K562 (cell line): ENCODE measurements at regions not wholly inside any gene's neighbourhood (a gene's known extent, or its start where the extent isn't known, plus 50 kb on each side); places are given as distances from the start of the nearest gene placed in this dataset.

Source experiments
- ATAC-seq: fragments of 200-7000 bp; cut with Tn5 transposase; 3 replicates; pipeline ENCODE4 v1.9.1; 2020; ENCODE audit warnings: moderate library complexity
- BruUV-seq: library from RNA; stranded (reverse); fragments of 400-500 nt; replicated peaks from 2 replicates; lab custom pipeline; 2021; lab: Mats Ljungman, UMichigan
- CTCF ChIA-PET: fragments of 300-600 bp; formaldehyde crosslinking; extraction: SDS; loops from one replicate; lab custom pipeline; 2021; ENCODE audit warnings: low intra/inter-chr PET ratio; lab: Yijun Ruan, JAX
- POLR2A ChIA-PET: fragments of 300-600, 350-650 bp; sonication (Branson Sonifier 250); formaldehyde crosslinking; extraction: SDS; loops from one replicate; lab custom pipeline; 2021; ENCODE audit warnings: antibody characterized with exemption, inconsistent platforms; lab: Yijun Ruan, JAX
- DNase-seq, 4 experiments: peaks; one replicate each; pipeline versions ENCODE4 v3.0.0 to v3.0.0-alpha.2; 2011 to 2018; ENCODE audit warnings: low spot score in 3 of 4, mixed read lengths in 3 of 4; ENCODE audit errors: extremely low read depth in 1 of 4
- FAIRE-seq: peaks from 2 replicates; lab custom pipeline; 2011; peaks lifted over from hg19 to GRCh38; lab: Jason Lieb, UNC
- H2AFZ ChIP-seq: 2 replicates; pipeline ENCODE4 v1.6.0; 2011; ENCODE audit warnings: low read depth, low read length, control low read depth, inconsistent platforms
- H3K27ac ChIP-seq: fragments of 200-600 bp; 3 replicates; pipeline ENCODE4 v1.8.0; 2011; ENCODE audit warnings: low read depth, mild to moderate bottlenecking, control low read depth, inconsistent platforms, low read length, moderate library complexity, mixed read lengths; ENCODE audit errors: extremely low read depth
- H3K27me3 ChIP-seq, 2 experiments: fragments of 300-600 bp in 1 of 2; 2 replicates in 1 of 2; 3 replicates in 1 of 2; pipeline versions ENCODE4 v1.6.0 to v1.8.0; 2011; ENCODE audit warnings: inconsistent platforms in 2 of 2, low read length in 2 of 2, mild to moderate bottlenecking in 1 of 2, mixed read lengths in 1 of 2, moderate library complexity in 1 of 2; ENCODE audit not compliant: control insufficient read depth in 2 of 2, insufficient read depth in 2 of 2
- H3K36me3 ChIP-seq: fragments of 300-600 bp; 3 replicates; pipeline ENCODE4 v1.8.0; 2011; ENCODE audit warnings: mild to moderate bottlenecking, low read length, inconsistent platforms; ENCODE audit not compliant: control insufficient read depth, insufficient read depth
- H3K4me1 ChIP-seq, 2 experiments: fragments of 200-600 bp in 1 of 2; replicated peaks in 1 of 2; 2 replicates in 1 of 2; 3 replicates in 1 of 2; pipeline versions ENCODE4 v1.5.1 to v1.8.0; 2011; ENCODE audit warnings: inconsistent platforms in 2 of 2, low read length in 2 of 2, mild to moderate bottlenecking in 1 of 2, mixed read lengths in 1 of 2, moderate library complexity in 1 of 2; ENCODE audit not compliant: control insufficient read depth in 2 of 2, insufficient read depth in 2 of 2
- H3K4me2 ChIP-seq: 2 replicates; pipeline ENCODE4 v1.6.1; 2011; ENCODE audit warnings: low read length, control low read depth, inconsistent platforms, mixed read lengths; ENCODE audit not compliant: insufficient read depth
- H3K4me3 ChIP-seq: fragments of 200-600 bp; sonication (generic), shearing (Covaris generic); 2 replicates; pipeline ENCODE4 v1.5.1; 2016; ENCODE audit warnings: control low read depth, inconsistent platforms
- H3K79me2 ChIP-seq: fragments of 200-600 bp; 3 replicates; pipeline ENCODE4 v1.8.0; 2011; ENCODE audit warnings: low read length, inconsistent platforms; ENCODE audit not compliant: control insufficient read depth, insufficient read depth
- H3K9ac ChIP-seq, 2 experiments: 2 replicates each; pipeline versions ENCODE4 v1.6.0 to v1.6.1; 2011; ENCODE audit warnings: low read depth in 2 of 2, low read length in 2 of 2, control low read depth in 1 of 2, inconsistent platforms in 1 of 2, mild to moderate bottlenecking in 1 of 2, mixed read lengths in 1 of 2; ENCODE audit not compliant: insufficient read depth in 1 of 2
- H3K9me1 ChIP-seq: one replicate; pipeline ENCODE4 v1.6.0; 2011; ENCODE audit warnings: inconsistent platforms, mild to moderate bottlenecking, low read length, moderate library complexity; ENCODE audit not compliant: control insufficient read depth, insufficient read depth
- H3K9me3 ChIP-seq: replicated peaks from 2 replicates; pipeline ENCODE4 v1.5.1; 2011; ENCODE audit warnings: low read depth, low read length, inconsistent platforms; ENCODE audit not compliant: control insufficient read depth, insufficient read depth
- H4K20me1 ChIP-seq: replicated peaks from 2 replicates; pipeline ENCODE4 v1.6.1; 2011; ENCODE audit warnings: low read length, inconsistent platforms, mixed read lengths; ENCODE audit not compliant: control insufficient read depth, insufficient read depth
- CEBPB ChIP-seq: fragments of 450-650 bp; IDR thresholded peaks from 2 replicates; pipeline ENCODE4 v1.6.1; 2016; ENCODE audit warnings: missing genetic modification characterization, missing compliant biosample characterization
- CREB3 ChIP-seq: fragments of 450-650 bp; conservative IDR thresholded peaks from 2 replicates; pipeline ENCODE4 v1.6.1; 2016; ENCODE audit warnings: missing genetic modification characterization, low read depth, mild to moderate bottlenecking, missing compliant biosample characterization, moderate library complexity
- CREB3L1 ChIP-seq: fragments of 450-650 bp; IDR thresholded peaks from 2 replicates; pipeline ENCODE4 v1.6.1; 2014; ENCODE audit warnings: low read depth, mild to moderate bottlenecking, moderate library complexity, borderline replicate concordance
- DMBX1 ChIP-seq: fragments of 250-450 bp; sonication (Bioruptor Pico); IDR thresholded peaks from 2 replicates; pipeline ENCODE4 v1.8.0; 2022; ENCODE audit warnings: inconsistent platforms, mild to moderate bottlenecking, moderate library complexity, borderline replicate concordance
- HDAC3 ChIP-seq: fragments of 450-650 bp; IDR thresholded peaks from 2 replicates; pipeline ENCODE4 v1.6.1; 2018; ENCODE audit warnings: borderline replicate concordance, mild to moderate bottlenecking, moderate library complexity; ENCODE audit not compliant: partially characterized antibody
- MCM2 ChIP-seq: fragments of 450-650 bp; IDR thresholded peaks from 2 replicates; pipeline ENCODE4 v1.6.1; 2017; ENCODE audit warnings: low read depth, mild to moderate bottlenecking
- TRIM25 ChIP-seq: fragments of 450-650 bp; IDR thresholded peaks from 2 replicates; pipeline ENCODE4 v1.7.0; 2016; ENCODE audit warnings: borderline replicate concordance
- ZBTB34 ChIP-seq: fragments of 250-450 bp; sonication (Bioruptor Pico); IDR thresholded peaks from 2 replicates; pipeline ENCODE4 v1.8.0; 2021; ENCODE audit warnings: mild to moderate bottlenecking, moderate library complexity
- WGBS: fragments of 100-300 bp; shearing (Covaris generic); methylation state at CpG from one replicate; pipeline ENCODE4 v1.1.6; 2016; ENCODE audit warnings: low coverage, mixed read lengths; ENCODE audit not compliant: insufficient coverage; ENCODE audit errors: missing lambda C conversion rate; 5-methylcytosine and 5-hydroxymethylcytosine counted together
- in situ Hi-C: fragments of 300-500 bp; cut with MboI; formaldehyde crosslinking; loops from 4 replicates; pipeline ENCODE4 v1.15.0; 2018; ENCODE audit warnings: inconsistent platforms, mixed read lengths
- intact Hi-C: fragments of 100-400 bp; cut with micrococcal nuclease; formaldehyde crosslinking; loops from 2 replicates; pipeline ENCODE4 v1.14.2; 2022

GRCh38 chr13:50616101-50616500 lies 227.4 kb downstream of the DLEU7 start:
- intact Hi-C loops (loop anchor here (10.0 kb wide), 2 partner anchors 299 to 621 kb away; partner anchors contain the start of gene TRIM13), in situ Hi-C loops (no loop called here)
- Histone ChIP-seq H3K4me1 (peaks cover 3 to 34% of the 10 kb centered on the region in 2 experiments; a peak in 3 of 5 replicates), H2AFZ (no peak overlapping the region), H3K9me3 (no peaks in the 10 kb centered on the region), H3K9me1 (no peaks in the 10 kb centered on the region), H3K36me3 (no peaks in the 10 kb centered on the region), H3K27ac (no peak overlapping the region), H3K4me2 (no peak overlapping the region), H4K20me1 (no peaks in the 10 kb centered on the region), H3K4me3 (no peak overlapping the region), H3K79me2 (no peaks in the 10 kb centered on the region), H3K9ac (no peak overlapping the region), H3K27me3 (no peaks in the 10 kb centered on the region)
- WGBS = 71% methylated on average over 1 of the region's 2 CpGs
- DNase-seq = no peak
- ATAC-seq = no peak
- no peak for FAIRE-seq
- BruUV-seq = no TSS peak
- ChIA-PET POLR2A (interaction anchor here (0.5 kb wide), 1 partner anchor 10 kb away, joined by 4 read pairs; no protein-coding TSS in a partner anchor), CTCF (no interaction called here)
- TF ChIP-seq CEBPB (no peak), CREB3 (tag) (no peak), CREB3L1 (no peak), DMBX1 (CRISPR knock-in tag) (no peak), ZBTB34 (CRISPR knock-in tag) (no peak), MCM2 (no peak), TRIM25 (no peak), HDAC3 (no peak)
